WI38 (cell line): ENCODE measurements at regions not wholly inside any gene's neighbourhood (a gene's known extent, or its start where the extent isn't known, plus 50 kb on each side); places are given as distances from the start of the nearest gene placed in this dataset.
"Not testable (repeated sequence)": the region's sequence is repeated elsewhere in the genome, so short reads cannot be mapped to it uniquely, and the experiment has no call there.

Experiments
- H3K4me3 ChIP-seq: 2 replicates; pipeline ENCODE4 v1.5.1; 2011; ENCODE audit warnings: low read depth, mild to moderate bottlenecking, control low read depth, low read length
- CTCF ChIP-seq: IDR thresholded peaks from 2 replicates; pipeline ENCODE4 v1.5.1; 2012; ENCODE audit warnings: low read depth, mild to moderate bottlenecking, control low read depth, low read length

- no peak for TF ChIP-seq CTCF
These were observed 172.1 kb upstream of the OLIG3 start for GRCh38 chr6:137666202-137666774.

DNA sequence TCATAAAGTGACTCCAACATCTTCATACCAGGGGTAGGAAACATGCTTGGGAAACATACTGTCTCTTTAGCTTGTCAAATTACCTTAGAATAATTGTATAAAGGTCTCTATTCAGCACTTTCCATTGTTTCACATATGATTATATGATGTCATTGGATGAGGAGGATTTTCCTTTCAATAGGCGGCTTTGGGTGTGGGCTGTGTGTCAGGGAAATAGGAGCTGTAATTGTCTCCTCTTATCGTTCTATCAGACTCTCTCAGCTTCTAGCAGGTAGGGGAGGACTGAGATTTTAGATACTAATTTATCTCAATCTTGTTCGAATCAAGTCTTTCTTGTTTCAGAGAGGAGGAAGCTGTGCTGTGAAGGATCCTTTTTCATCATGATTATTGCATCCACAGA, 179.4 kb upstream of the OLIG3 start:
- no peak overlapping the region for H3K4me3 ChIP-seq
- TF ChIP-seq CTCF, result no peak

More at GRCh38 chr6:137666202-137666774, 172.1 kb upstream of the OLIG3 start:
- no peak overlapping the region for H3K4me3 ChIP-seq

- no peak overlapping the region for H3K4me3 ChIP-seq
- TF ChIP-seq CTCF, result no peak
These were observed 182.7 kb upstream of the OLIG3 start for GRCh38 chr6:137676888-137677287.

DNA sequence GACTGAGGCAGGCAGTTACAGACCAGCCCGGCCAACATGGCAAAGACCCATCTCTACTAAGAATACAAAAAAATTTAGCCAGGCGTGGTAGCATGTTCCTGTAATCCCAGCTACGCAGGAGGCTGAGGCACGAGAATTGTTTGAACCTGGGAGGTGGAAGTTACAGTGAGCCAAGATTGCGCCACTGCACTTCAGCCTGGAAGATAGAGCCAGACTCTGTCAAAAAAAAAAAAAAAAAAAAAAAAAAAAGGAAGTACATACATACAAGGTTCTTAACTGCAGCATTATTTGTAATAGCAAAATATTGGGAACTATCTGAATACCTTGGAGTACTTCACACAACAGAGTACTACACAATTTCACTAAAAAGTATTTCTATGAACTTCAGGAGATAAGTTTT, 183.5 kb upstream of the OLIG3 start:
- no peak for TF ChIP-seq CTCF

GRCh38 chr6:137678451-137678850, 184.3 kb upstream of the OLIG3 start:
- no peak for TF ChIP-seq CTCF
- H3K4me3 ChIP-seq, result no peak overlapping the region

More for the DNA sequence above, 183.5 kb upstream of the OLIG3 start:
- H3K4me3 ChIP-seq, result no peak overlapping the region

- no peak overlapping the region for H3K4me3 ChIP-seq
- no peak for TF ChIP-seq CTCF
These were observed 186.2 kb upstream of the TNFAIP3 start for GRCh38 chr6:137680705-137681346.

DNA sequence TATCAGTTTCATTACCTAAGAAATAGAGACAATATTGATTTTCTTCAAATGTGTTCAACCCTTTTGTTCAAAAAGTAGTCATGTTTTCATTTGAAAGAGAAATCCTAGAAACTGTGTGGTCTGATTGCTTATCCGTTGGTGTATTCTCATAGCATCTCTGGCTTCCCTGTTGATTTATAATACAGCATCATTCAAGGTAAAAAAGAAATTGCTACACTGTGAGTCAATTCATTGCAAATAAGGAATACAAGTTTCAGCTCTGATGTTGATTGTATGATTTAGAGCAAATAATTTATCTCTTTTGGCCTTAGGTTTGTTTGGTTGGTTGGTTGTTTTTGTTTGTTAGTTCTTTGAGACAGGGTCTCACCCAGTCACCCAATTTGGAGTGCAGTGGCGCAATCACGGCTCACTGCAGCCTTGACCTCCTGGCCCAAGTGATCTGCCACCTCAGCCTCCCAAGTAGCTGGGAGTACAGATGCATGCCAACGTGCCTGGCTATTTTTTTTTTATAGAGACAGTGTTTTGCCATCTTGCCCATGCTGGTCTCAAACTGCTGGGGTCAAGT, 185.5 kb upstream of the TNFAIP3 start:
- H3K4me3 ChIP-seq, result no peak overlapping the region
- no peak for TF ChIP-seq CTCF

- H3K4me3 ChIP-seq, result not testable (repeated sequence)
These were observed 184.4 kb upstream of the TNFAIP3 start for GRCh38 chr6:137682658-137683057.
